HCT116 (cell line): ENCODE measurements at regions not wholly inside any gene's neighbourhood (a gene's known extent, or its start where the extent isn't known, plus 50 kb on each side); places are given as distances from the start of the nearest gene placed in this dataset.

Source experiments
- ATAC-seq: fragments of 200-7000 bp; cut with Tn5 transposase; 2 replicates; pipeline ENCODE4 v1.9.1; 2020; ENCODE audit warnings: mild to moderate bottlenecking, moderate library complexity
- BruUV-seq: library from RNA; stranded (reverse); fragments of 400-500 nt; replicated peaks from 2 replicates; lab custom pipeline; 2021; lab: Mats Ljungman, UMichigan
- CTCF ChIA-PET: fragments of 300-600 bp; sonication (Branson Sonifier 250); formaldehyde crosslinking; loops from one replicate; lab custom pipeline; 2021; ENCODE audit warnings: antibody characterized with exemption; lab: Charles Lee
- POLR2A ChIA-PET: fragments of 300-600, 350-600 bp; sonication (Branson Sonifier 250); formaldehyde crosslinking; loops from one replicate; lab custom pipeline; 2021; ENCODE audit warnings: antibody characterized with exemption; lab: Charles Lee
- RAD21 ChIA-PET, 2 experiments: fragments of 300-600 bp; sonication (Branson Sonifier 250); formaldehyde crosslinking; loops; one replicate each; lab custom pipeline; 2023; ENCODE audit warnings: low total read pairs in 2 of 2; ENCODE audit not compliant: uncharacterized antibody in 2 of 2, unreplicated experiment in 2 of 2, low non-redundant PET in 1 of 2; lab: Charles Lee
- DNase-seq: peaks from one replicate; pipeline ENCODE4 v3.0.0-alpha.2; 2010; ENCODE audit warnings: low read depth, low spot score
- H2AFZ ChIP-seq: fragments of 200-600 bp; shearing (Covaris generic), sonication (generic); 2 replicates; pipeline ENCODE4 v1.6.1; 2017; ENCODE audit warnings: low read depth, mixed run types, mixed read lengths, antibody characterized with exemption, low read length; ENCODE audit not compliant: poor library complexity, severe bottlenecking
- H3K27ac ChIP-seq: 2 replicates; pipeline ENCODE4 v1.5.1; 2012; ENCODE audit warnings: low read depth, low read length
- H3K27me3 ChIP-seq: fragments of 200-600 bp; sonication (generic); 2 replicates; pipeline ENCODE4 v1.6.1; 2016; ENCODE audit warnings: mixed run types, low read length, mixed read lengths; ENCODE audit not compliant: insufficient read depth
- H3K36me3 ChIP-seq, 2 experiments: fragments of 200-500 bp in 1 of 2; fragments of 200-600 bp in 1 of 2; sonication (Bioruptor generic) in 1 of 2; sonication (generic) in 1 of 2; 2 replicates each; pipeline versions ENCODE4 v1.5.1 to v1.6.1; 2014 to 2016; ENCODE audit warnings: low read length in 2 of 2, inconsistent platforms in 1 of 2, mixed read lengths in 1 of 2, mixed run types in 1 of 2; ENCODE audit not compliant: insufficient read depth in 2 of 2, control insufficient read depth in 1 of 2
- H3K4me1 ChIP-seq, 2 experiments: fragments of 200-600 bp in 1 of 2; sonication (generic) in 1 of 2; 2 replicates each; pipeline versions ENCODE4 v1.5.1 to v1.6.1; 2012 to 2017; ENCODE audit warnings: low read length in 2 of 2, inconsistent platforms in 1 of 2, mild to moderate bottlenecking in 1 of 2, mixed read lengths in 1 of 2, mixed run types in 1 of 2, moderate library complexity in 1 of 2; ENCODE audit not compliant: insufficient read depth in 2 of 2, control insufficient read depth in 1 of 2
- H3K4me2 ChIP-seq: fragments of 200-600 bp; sonication (generic); 2 replicates; pipeline ENCODE4 v1.6.1; 2017; ENCODE audit warnings: mixed run types, low read length, mixed read lengths
- H3K4me3 ChIP-seq, 2 experiments: fragments of 200-600 bp in 1 of 2; sonication (generic) in 1 of 2; replicated peaks in 1 of 2; 2 replicates each; pipeline ENCODE4 v1.5.1; 2011 to 2016; ENCODE audit warnings: low read length in 2 of 2, control low read depth in 1 of 2, low read depth in 1 of 2, mild to moderate bottlenecking in 1 of 2, mixed read lengths in 1 of 2, mixed run types in 1 of 2
- H3K79me2 ChIP-seq: fragments of 200-600 bp; sonication (generic); 2 replicates; pipeline ENCODE4 v1.6.1; 2017; ENCODE audit warnings: mild to moderate bottlenecking, mixed run types, low read length, moderate library complexity, mixed read lengths; ENCODE audit not compliant: insufficient read depth
- H3K9ac ChIP-seq: fragments of 200-600 bp; sonication (generic); 2 replicates; pipeline ENCODE4 v1.6.1; 2016; ENCODE audit warnings: low read length, mixed read lengths
- H3K9me2 ChIP-seq: fragments of 200-600 bp; sonication (generic), shearing (Covaris generic); 2 replicates; pipeline ENCODE4 v1.6.1; 2017; ENCODE audit warnings: mixed run types, mild to moderate bottlenecking, moderate library complexity; ENCODE audit not compliant: insufficient read depth
- H3K9me3 ChIP-seq, 2 experiments: fragments of 200-500 bp in 1 of 2; fragments of 200-600 bp in 1 of 2; sonication (Bioruptor generic) in 1 of 2; sonication (generic) in 1 of 2; 2 replicates each; pipeline ENCODE4 v1.6.1; 2014 to 2017; ENCODE audit warnings: low read length in 2 of 2, mixed read lengths in 2 of 2, inconsistent platforms in 1 of 2, low read depth in 1 of 2, mild to moderate bottlenecking in 1 of 2, mixed run types in 1 of 2, moderate library complexity in 1 of 2; ENCODE audit not compliant: control insufficient read depth in 1 of 2, insufficient read depth in 1 of 2
- H4K20me1 ChIP-seq: fragments of 200-600 bp; sonication (generic), shearing (Covaris generic); 2 replicates; pipeline ENCODE4 v1.6.1; 2017; ENCODE audit warnings: mixed run types, mild to moderate bottlenecking, moderate library complexity; ENCODE audit not compliant: insufficient read depth
- SIN3A ChIP-seq: IDR thresholded peaks from 2 replicates; pipeline ENCODE4 v1.6.1; 2012; ENCODE audit warnings: low read depth
- YY1 ChIP-seq: IDR thresholded peaks from 2 replicates; pipeline ENCODE4 v1.6.1; 2011; ENCODE audit warnings: low read length, low read depth, moderate library complexity, mild to moderate bottlenecking; ENCODE audit not compliant: insufficient replicate concordance; ENCODE audit errors: extremely low read depth
- intact Hi-C: fragments of 100-400 bp; cut with micrococcal nuclease; formaldehyde crosslinking; loops from 2 replicates; pipeline ENCODE4 v1.10.0; 2022
- TF ChIP-seq, protein P1 (sequence below): IDR thresholded peaks from 2 replicates; pipeline ENCODE4 v1.6.1; 2012

DNA sequence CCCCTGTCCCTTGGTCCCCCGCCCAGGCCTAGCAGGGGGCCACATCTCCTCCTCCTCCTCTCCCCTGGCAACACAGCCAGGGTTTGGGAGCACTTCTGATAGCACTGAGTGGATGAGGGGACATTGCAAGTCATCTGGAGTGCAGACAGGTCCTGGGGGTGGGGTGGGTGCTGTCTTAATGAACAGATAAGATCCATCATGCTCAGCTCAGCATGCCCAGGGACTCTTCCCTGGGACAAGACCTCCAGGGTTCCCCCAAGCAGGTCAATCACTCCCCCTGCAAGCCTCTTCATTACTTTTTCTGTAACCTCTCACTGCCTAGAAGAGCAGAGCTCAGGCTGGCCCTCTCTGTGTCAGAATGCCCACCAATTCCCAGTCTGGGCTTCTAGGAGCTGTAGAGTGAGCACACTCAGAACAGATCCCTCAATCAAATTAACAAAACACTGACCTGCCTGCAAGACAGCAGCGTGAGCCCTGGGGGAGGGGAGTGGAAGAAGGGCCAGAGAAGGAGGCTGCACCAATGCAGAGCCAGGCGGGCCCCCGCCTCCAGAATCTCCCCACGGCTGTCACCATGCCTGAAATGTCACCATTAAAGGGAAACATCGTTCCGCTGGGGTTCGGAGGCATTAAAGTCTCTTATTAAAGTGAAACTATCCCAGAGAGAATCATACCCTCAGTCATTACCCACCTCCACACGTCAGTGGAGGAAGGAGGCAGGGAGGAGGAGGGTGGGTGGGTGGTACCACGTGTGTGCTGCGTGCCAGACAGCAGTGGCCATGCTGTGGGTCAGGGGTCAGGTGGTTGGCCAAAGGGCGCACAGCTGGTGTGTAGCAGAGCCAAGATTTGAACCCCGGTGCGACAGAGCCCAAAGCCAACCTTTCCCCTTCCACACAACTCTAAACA, 114.7 kb upstream of the LINGO1 start (continued):
- TF ChIP-seq, protein P1, sequence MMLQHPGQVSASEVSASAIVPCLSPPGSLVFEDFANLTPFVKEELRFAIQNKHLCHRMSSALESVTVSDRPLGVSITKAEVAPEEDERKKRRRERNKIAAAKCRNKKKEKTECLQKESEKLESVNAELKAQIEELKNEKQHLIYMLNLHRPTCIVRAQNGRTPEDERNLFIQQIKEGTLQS, result no peak

DNA sequence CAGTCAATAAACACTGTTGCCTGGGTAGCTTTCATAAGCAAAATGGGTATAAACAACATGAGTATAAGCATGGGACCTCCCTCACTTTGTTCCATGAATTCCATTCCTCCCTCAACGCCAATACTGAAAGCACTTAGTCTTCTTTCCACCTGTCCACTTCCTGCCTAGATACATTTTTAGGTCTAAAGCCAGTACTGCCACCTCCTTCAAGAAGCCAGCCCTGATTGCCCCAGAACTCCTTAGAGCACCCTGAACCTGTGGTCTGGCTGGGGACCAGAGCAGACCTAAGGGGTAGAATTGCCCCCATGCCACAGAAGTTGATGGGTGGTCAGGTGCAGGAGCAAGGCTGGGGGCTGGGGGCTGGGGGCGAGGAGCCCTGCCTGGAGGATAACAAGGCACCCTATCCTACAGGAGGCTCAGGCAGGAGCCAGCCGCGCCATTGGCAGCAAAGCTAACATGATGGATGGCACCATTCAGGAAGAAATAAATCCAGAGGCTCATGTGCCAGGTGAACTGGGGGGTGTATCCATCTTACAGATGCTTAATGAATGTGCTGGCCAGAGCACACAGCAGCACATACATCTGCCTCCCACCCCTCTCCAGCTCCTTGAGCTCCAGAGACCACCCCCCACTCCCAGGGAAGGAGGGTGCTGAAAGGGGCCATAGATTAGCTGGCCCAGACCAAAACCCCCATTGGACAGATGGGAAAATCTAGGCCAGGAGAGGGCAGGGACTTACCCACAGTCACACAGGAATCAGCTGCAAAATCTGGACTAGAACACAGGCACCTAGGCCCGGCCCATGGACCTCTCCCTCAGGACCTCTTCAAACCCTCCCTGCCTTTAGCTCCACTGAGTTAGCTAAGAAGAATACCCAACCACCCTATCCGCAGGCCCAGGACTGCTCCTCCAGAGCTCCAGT, 113.8 kb upstream of the LINGO1 start:
- Histone ChIP-seq H3K9me2 (no peaks in the 10 kb centered on the region), H3K9me3 (no peaks in the 10 kb centered on the region), H3K27me3 (no peaks in the 10 kb centered on the region), H3K4me3 (no peak overlapping the region), H3K9ac (no peak overlapping the region), H4K20me1 (no peaks in the 10 kb centered on the region), H3K79me2 (no peaks in the 10 kb centered on the region), H3K27ac (no peak overlapping the region), H3K4me2 (no peak overlapping the region), H3K36me3 (no peaks in the 10 kb centered on the region), H3K4me1 (peaks cover 9 to 10% of the 10 kb centered on the region in 2 experiments; a peak in 3 of 4 replicates), H2AFZ (no peak overlapping the region)
- TF ChIP-seq YY1, result no peak
- ChIA-PET POLR2A (no interaction called here), RAD21 (no interaction called here), CTCF (no interaction called here)
- intact Hi-C loops, result no loop called here
- no TSS peak for BruUV-seq
- DNase-seq (no peak), ATAC-seq (no peak)

DNA sequence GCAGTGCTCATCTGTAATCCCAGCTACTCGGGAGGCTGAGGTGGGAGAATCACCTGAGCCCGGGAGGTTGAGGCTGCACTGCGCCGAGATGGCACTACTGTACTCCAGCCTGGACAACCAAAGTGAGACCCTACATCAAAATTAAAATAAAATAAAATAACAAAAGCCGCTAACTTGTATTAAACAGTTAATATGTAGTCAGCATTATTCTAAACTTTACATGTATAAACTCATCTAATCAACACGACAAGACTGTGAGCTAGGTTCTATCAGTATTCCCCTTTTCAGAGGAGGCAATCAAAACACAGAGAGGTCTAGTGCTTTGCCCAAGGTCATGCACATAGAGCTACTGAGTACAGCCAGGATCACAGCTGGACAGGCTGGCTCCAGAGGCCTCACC, 111.7 kb upstream of the LINGO1 start:
- Histone ChIP-seq H2AFZ (no peak overlapping the region), H3K36me3 (no peaks in the 10 kb centered on the region), H3K4me2 (no peak overlapping the region), H3K9ac (no peak overlapping the region), H3K79me2 (no peaks in the 10 kb centered on the region), H3K9me2 (no peaks in the 10 kb centered on the region), H3K27ac (no peak overlapping the region), H3K9me3 (no peaks in the 10 kb centered on the region), H3K4me1 (peaks cover 9 to 10% of the 10 kb centered on the region in 2 experiments; a peak in 3 of 4 replicates), H4K20me1 (no peaks in the 10 kb centered on the region), H3K4me3 (no peak overlapping the region), H3K27me3 (no peaks in the 10 kb centered on the region)
- intact Hi-C loops, result no loop called here
- DNase-seq (no peak), ATAC-seq (no peak)
- POLR2A ChIA-PET, result no interaction called here
- RAD21 ChIA-PET, result no interaction called here
- TF ChIP-seq SIN3A, result no peak
- BruUV-seq, result no TSS peak
- CTCF ChIA-PET, result no interaction called here
